ENCODE measurements at regions not wholly inside any gene's neighbourhood (a gene's known extent, or its start where the extent isn't known, plus 50 kb on each side); places are given as distances from the start of the nearest gene placed in this dataset.

DNA sequence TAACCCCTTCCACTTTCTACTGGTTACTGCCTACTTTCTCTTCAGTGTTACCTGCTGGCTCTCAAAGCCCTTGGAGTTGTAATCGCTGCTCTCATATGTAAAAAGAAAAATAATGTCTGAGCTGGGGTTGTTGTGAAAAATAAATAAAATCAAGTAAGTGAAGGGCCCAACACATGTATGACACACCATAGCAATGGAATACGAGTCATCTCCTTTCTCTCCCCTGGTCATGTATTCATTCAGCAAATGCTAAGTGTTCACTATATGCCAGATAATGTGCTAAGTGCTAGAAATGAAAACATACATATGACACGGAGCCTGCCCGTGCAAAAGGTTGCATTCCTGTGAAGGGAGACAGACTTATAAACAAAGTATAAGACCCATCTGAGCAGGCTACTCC, 535.0 kb downstream of the RFC3 start:
- H3K36me3 ChIP-seq (ENCODE audit: control insufficient read depth, insufficient read depth, low read length) = no peaks in the 10 kb centered on the region
- H3K27me3 ChIP-seq (ENCODE audit: control insufficient read depth, insufficient read depth, low read length) = no peaks in the 10 kb centered on the region
- no peak overlapping the region for H3K9ac ChIP-seq (ENCODE audit: low read length)
- H3K27ac ChIP-seq (ENCODE audit: low read depth, low read length) = no peak overlapping the region
- no peak overlapping the region for H3K4me3 ChIP-seq (ENCODE audit: low read length)
- H3K4me1 ChIP-seq (ENCODE audit: control insufficient read depth, insufficient read depth, low read length) = peaks cover 3% of the 10 kb centered on the region

DNA sequence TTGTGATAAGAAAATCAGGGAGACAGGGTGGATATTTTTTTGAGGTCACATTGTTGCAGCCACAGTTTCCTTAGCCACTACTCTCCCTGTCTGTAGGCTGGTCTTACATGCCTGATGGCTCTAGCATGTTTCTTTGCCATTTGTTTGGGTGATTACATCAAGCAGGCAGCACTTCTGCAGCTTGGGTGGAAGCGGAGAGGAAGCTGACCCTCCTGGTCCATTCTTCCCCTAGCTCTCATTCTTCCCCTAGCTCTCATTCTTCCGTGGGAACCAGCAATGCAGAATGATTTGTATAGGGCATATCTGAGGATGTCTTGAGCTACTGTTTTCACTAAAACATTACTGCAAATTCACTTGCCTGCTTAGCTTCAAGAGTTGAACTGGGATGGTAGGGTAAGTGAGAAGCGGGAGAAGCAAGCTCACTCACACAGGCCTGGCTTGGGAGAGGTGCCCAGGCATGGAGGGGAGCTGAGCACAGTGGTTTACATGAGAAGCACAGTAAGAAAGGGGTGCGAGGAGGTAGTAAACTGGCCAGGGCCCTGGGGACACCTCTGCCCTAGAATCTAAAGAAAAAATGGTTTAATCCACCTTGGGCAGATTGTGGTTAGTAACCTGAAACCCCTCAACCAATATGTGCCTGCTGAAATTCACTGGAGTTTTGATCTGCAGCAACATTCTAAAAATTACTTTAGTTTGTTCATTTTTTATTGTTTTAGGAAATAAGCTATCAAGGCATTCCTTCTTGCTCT, 538.9 kb downstream of the RFC3 start:
- no peak overlapping the region for H3K27ac ChIP-seq (ENCODE audit: low read depth, low read length)
- no peak overlapping the region for H3K4me3 ChIP-seq (ENCODE audit: low read length)
- H3K27me3 ChIP-seq (ENCODE audit: control insufficient read depth, insufficient read depth, low read length) = no peaks in the 10 kb centered on the region

GRCh38 chr13:34357435-34358232, 539.7 kb downstream of the RFC3 start:
- no peaks in the 10 kb centered on the region for H3K4me1 ChIP-seq (ENCODE audit: control insufficient read depth, insufficient read depth, low read length)
- no peak overlapping the region for H3K9ac ChIP-seq (ENCODE audit: low read length)
- no peaks in the 10 kb centered on the region for H3K27me3 ChIP-seq (ENCODE audit: control insufficient read depth, insufficient read depth, low read length)
- H3K36me3 ChIP-seq (ENCODE audit: control insufficient read depth, insufficient read depth, low read length) = no peaks in the 10 kb centered on the region
- no peak overlapping the region for H3K4me3 ChIP-seq (ENCODE audit: low read length)
- no peak overlapping the region for H3K27ac ChIP-seq (ENCODE audit: low read depth, low read length)

More for the DNA sequence above, 538.9 kb downstream of the RFC3 start:
- H3K4me1 ChIP-seq (ENCODE audit: control insufficient read depth, insufficient read depth, low read length) = no peaks in the 10 kb centered on the region
- no peak overlapping the region for H3K9ac ChIP-seq (ENCODE audit: low read length)
- H3K36me3 ChIP-seq (ENCODE audit: control insufficient read depth, insufficient read depth, low read length) = no peaks in the 10 kb centered on the region

GRCh38 chr13:34358811-34359513, 541.0 kb downstream of the RFC3 start:
- no peaks in the 10 kb centered on the region for H3K4me1 ChIP-seq (ENCODE audit: control insufficient read depth, insufficient read depth, low read length)
- no peaks in the 10 kb centered on the region for H3K36me3 ChIP-seq (ENCODE audit: control insufficient read depth, insufficient read depth, low read length)
- H3K27ac ChIP-seq (ENCODE audit: low read depth, low read length) = no peak overlapping the region
- H3K4me3 ChIP-seq (ENCODE audit: low read length) = no peak overlapping the region
- no peak overlapping the region for H3K9ac ChIP-seq (ENCODE audit: low read length)
- H3K27me3 ChIP-seq (ENCODE audit: control insufficient read depth, insufficient read depth, low read length) = no peaks in the 10 kb centered on the region

- Histone ChIP-seq H3K36me3 (ENCODE audit: control insufficient read depth, insufficient read depth, low read length) (no peaks in the 10 kb centered on the region), H3K27ac (ENCODE audit: low read depth, low read length) (no peak overlapping the region), H3K4me1 (ENCODE audit: control insufficient read depth, insufficient read depth, low read length) (no peaks in the 10 kb centered on the region), H3K4me3 (ENCODE audit: low read length) (no peak overlapping the region), H3K9ac (ENCODE audit: low read length) (no peak overlapping the region), H3K27me3 (ENCODE audit: control insufficient read depth, insufficient read depth, low read length) (no peaks in the 10 kb centered on the region)
Observed at GRCh38 chr13:34360702-34361101, 542.8 kb downstream of the RFC3 start.

DNA sequence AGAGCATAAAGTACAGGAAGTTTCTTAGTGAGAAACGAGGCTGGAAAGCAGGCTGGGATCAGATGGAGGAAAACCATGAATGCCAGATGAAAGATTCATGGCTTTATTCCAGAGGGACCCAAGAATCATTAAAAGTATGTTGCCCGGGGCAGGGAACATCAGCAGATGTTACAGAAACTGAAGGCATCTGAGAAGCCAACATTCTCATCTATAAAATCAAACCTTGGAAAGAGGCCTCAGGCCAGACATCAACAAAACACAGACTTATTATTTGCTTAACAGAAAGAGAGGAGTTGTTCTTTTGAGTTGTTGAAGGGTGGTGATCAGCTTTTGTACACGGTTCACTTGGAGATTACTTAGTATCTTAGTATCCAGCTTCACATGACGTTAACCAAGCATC, 543.6 kb downstream of the RFC3 start:
- no peak overlapping the region for H3K9ac ChIP-seq (ENCODE audit: low read length)
- H3K4me1 ChIP-seq (ENCODE audit: control insufficient read depth, insufficient read depth, low read length) = no peaks in the 10 kb centered on the region
- H3K27ac ChIP-seq (ENCODE audit: low read depth, low read length) = no peak overlapping the region
- no peaks in the 10 kb centered on the region for H3K36me3 ChIP-seq (ENCODE audit: control insufficient read depth, insufficient read depth, low read length)
- H3K27me3 ChIP-seq (ENCODE audit: control insufficient read depth, insufficient read depth, low read length) = no peaks in the 10 kb centered on the region
- H3K4me3 ChIP-seq (ENCODE audit: low read length) = no peak overlapping the region

DNA sequence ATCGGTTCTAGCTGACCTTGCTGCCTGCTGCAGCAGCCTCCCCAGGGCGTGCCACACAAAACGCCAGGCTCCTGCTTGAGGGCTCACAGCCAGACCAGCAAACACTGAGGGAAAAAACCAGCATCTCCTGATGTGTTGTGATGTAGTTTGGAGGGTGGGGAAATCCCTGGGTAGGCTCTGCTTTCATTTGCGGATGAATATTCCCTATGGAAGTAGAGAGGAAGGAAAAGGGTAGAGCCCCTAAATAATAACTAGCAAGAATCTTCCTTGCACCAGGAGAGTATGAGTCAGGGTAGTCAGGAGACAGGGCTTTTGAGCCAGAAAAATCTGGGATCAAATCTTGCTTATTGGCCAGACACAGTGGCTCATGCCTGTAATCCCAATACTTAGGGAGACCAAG, 545.3 kb downstream of the RFC3 start:
- H3K36me3 ChIP-seq (ENCODE audit: control insufficient read depth, insufficient read depth, low read length) = no peaks in the 10 kb centered on the region
- no peaks in the 10 kb centered on the region for H3K4me1 ChIP-seq (ENCODE audit: control insufficient read depth, insufficient read depth, low read length)
- no peak overlapping the region for H3K27ac ChIP-seq (ENCODE audit: low read depth, low read length)
- H3K27me3 ChIP-seq (ENCODE audit: control insufficient read depth, insufficient read depth, low read length) = no peaks in the 10 kb centered on the region
- H3K9ac ChIP-seq (ENCODE audit: low read length) = no peak overlapping the region
- no peak overlapping the region for H3K4me3 ChIP-seq (ENCODE audit: low read length)

DNA sequence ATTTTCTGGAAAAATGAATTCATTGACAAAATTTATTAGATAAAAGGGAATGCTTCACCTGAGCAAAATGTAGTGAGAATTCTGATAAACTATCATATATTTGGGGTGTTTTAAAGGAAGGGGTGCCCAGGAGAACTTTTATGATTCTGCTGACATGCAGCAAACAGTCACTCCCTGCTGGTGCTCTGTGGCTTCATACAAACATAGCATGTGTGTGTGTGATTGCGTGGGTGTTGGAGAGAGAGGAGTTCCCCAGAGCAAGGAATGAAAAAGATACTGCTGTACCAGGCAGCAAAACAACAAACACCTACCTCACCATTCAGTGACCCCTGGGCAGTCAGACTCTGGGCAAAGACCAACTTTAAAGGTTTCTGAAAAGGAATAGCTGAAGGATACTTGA, 546.7 kb downstream of the RFC3 start:
- Histone ChIP-seq H3K27me3 (ENCODE audit: control insufficient read depth, insufficient read depth, low read length) (no peaks in the 10 kb centered on the region), H3K36me3 (ENCODE audit: control insufficient read depth, insufficient read depth, low read length) (no peaks in the 10 kb centered on the region), H3K9ac (ENCODE audit: low read length) (no peak overlapping the region), H3K4me3 (ENCODE audit: low read length) (no peak overlapping the region), H3K27ac (ENCODE audit: low read depth, low read length) (no peak overlapping the region), H3K4me1 (ENCODE audit: control insufficient read depth, insufficient read depth, low read length) (no peaks in the 10 kb centered on the region)

DNA sequence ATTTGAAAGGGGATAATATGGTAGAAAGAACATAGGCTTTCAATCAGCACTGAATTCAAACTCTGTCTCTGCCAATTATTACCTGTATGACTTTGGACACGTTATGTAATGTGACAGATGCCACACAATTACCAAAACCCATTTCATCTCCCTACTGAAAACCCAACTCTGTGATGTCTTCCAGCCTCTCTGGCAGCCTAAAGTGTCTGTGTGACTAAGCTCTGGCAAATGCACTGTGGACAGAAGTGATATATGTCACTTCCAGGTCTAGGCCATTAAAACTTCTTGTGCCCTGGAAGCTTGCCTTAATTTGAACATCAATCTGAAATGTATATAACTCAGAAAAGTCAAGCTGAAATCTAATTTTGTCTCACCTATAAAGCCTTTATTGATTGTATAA, 552.0 kb downstream of the RFC3 start:
- Histone ChIP-seq H3K9ac (ENCODE audit: low read length) (no peak overlapping the region), H3K27me3 (ENCODE audit: control insufficient read depth, insufficient read depth, low read length) (no peaks in the 10 kb centered on the region), H3K36me3 (ENCODE audit: control insufficient read depth, insufficient read depth, low read length) (no peaks in the 10 kb centered on the region), H3K27ac (ENCODE audit: low read depth, low read length) (no peak overlapping the region), H3K4me3 (ENCODE audit: low read length) (no peak overlapping the region), H3K4me1 (ENCODE audit: control insufficient read depth, insufficient read depth, low read length) (no peaks in the 10 kb centered on the region)

DNA sequence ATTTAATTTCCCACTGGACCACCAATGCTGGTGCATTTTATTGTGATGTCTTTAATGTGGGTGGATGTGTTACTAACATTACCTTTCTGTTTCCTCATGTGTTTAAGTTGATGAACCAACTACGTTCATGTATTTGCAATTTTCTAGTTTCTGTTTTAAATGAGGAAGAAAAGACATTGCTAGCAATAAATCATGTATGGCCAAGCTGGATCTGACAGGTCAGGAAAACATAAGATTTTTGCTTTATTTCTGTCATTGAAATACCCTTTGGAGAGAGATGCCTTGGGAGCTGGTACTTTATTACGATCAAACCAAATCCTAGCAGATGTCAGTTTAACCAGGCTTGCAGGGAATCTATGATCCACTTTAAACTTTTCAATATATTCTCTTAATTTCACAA, 553.2 kb downstream of the RFC3 start:
- Histone ChIP-seq H3K4me3 (ENCODE audit: low read length) (no peak overlapping the region), H3K4me1 (ENCODE audit: control insufficient read depth, insufficient read depth, low read length) (no peaks in the 10 kb centered on the region), H3K36me3 (ENCODE audit: control insufficient read depth, insufficient read depth, low read length) (no peaks in the 10 kb centered on the region), H3K27ac (ENCODE audit: low read depth, low read length) (no peak overlapping the region), H3K9ac (ENCODE audit: low read length) (no peak overlapping the region), H3K27me3 (ENCODE audit: control insufficient read depth, insufficient read depth, low read length) (no peaks in the 10 kb centered on the region)

GRCh38 chr13:34371645-34372395, 553.9 kb downstream of the RFC3 start:
- Histone ChIP-seq H3K27ac (ENCODE audit: low read depth, low read length) (no peak overlapping the region), H3K36me3 (ENCODE audit: control insufficient read depth, insufficient read depth, low read length) (no peaks in the 10 kb centered on the region), H3K27me3 (ENCODE audit: control insufficient read depth, insufficient read depth, low read length) (no peaks in the 10 kb centered on the region), H3K9ac (ENCODE audit: low read length) (no peak overlapping the region), H3K4me3 (ENCODE audit: low read length) (no peak overlapping the region), H3K4me1 (ENCODE audit: control insufficient read depth, insufficient read depth, low read length) (no peaks in the 10 kb centered on the region)

GRCh38 chr13:34372581-34372980, 554.6 kb downstream of the RFC3 start:
- no peak overlapping the region for H3K4me3 ChIP-seq (ENCODE audit: low read length)
- no peak overlapping the region for H3K9ac ChIP-seq (ENCODE audit: low read length)
- H3K36me3 ChIP-seq (ENCODE audit: control insufficient read depth, insufficient read depth, low read length) = no peaks in the 10 kb centered on the region
- no peaks in the 10 kb centered on the region for H3K27me3 ChIP-seq (ENCODE audit: control insufficient read depth, insufficient read depth, low read length)
- no peaks in the 10 kb centered on the region for H3K4me1 ChIP-seq (ENCODE audit: control insufficient read depth, insufficient read depth, low read length)
- H3K27ac ChIP-seq (ENCODE audit: low read depth, low read length) = no peak overlapping the region
